ENCODE measurements at regions not wholly inside any gene's neighbourhood (a gene's known extent, or its start where the extent isn't known, plus 50 kb on each side); places are given as distances from the start of the nearest gene placed in this dataset.
A peak's percentile ranks its signal among the peaks of the same experiment; 100 is the strongest.

- Mint-ChIP-seq H3K27me3 (no peaks in the 10 kb centered on the region), H3K27ac (no peak overlapping the region), H3K9me3 (peaks cover 0 to 6% of the 10 kb centered on the region in 2 donors), H3K36me3 (no peaks in the 10 kb centered on the region), H3K4me1 (peaks cover 3 to 4% of the 10 kb centered on the region in 2 donors), H3K4me3 (no peak overlapping the region)
- no peak for DNase-seq
- ATAC-seq (replicated peaks) = no peak
Observed at GRCh38 chr14:58961045-58961731, 227.3 kb upstream of the DAAM1 start.

DNA sequence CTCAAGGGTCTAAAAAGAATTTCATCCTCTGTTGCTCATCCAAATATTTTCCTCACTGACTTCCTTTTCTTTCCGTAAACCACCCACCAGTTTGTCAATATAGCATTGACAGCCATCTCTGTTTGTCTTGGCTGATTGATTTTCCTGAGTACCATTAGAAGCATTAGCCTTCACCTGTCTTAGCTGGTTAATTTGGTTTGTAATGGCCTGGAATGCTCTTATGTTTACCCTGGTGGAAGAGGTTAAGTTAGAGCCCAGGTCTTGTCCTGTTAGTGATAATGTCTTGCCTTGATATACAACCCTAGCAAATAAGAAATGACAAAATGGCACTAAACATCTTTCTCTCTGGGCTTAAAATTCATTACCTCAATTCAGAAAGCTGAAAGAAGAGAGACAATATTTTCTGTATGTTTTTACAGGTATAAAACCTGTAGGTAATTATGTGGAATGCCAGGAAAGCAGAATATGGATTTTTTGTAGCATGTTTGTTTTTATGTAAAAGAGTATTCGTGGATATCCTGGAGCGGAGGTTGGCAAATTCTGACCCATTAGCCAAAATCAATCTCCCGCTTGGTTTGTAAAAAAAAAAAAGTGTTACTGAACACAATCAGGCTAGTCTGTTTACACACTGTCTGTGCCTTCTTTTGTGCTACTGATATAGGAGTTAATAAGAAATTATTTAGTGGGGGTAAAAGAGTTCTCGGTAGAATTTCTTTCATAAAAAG is 224.4 kb upstream of the DAAM1 start:
- H3K4me3 Mint-ChIP-seq = no peak overlapping the region
- H3K4me1 Mint-ChIP-seq = no peaks in the 10 kb centered on the region
- peaks cover 0 to 2% of the 10 kb centered on the region in 2 donors for H3K9me3 Mint-ChIP-seq
- DNase-seq = no peak
- H3K36me3 Mint-ChIP-seq = no peaks in the 10 kb centered on the region
- no peaks in the 10 kb centered on the region for H3K27me3 Mint-ChIP-seq
- no peak for ATAC-seq (replicated peaks)
- no peak overlapping the region for H3K27ac Mint-ChIP-seq

DNA sequence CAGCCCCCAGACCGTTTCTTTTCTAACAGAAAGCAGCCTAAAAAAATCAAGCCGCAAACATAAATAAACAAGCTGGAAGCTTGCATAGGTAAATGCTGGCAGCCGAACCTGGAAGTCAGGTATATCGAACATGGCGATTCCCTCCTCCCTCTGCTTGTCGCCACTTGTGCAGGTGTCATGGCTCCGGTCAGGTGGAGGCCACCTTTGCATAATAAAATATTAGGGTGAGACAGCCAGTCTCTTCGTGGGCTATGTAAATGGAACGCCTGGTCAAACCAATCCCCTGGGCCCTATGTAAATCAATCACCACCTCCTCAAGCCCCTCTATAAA is 223.9 kb upstream of the DAAM1 start:
- H3K27ac Mint-ChIP-seq = no peak overlapping the region
- ATAC-seq (replicated peaks) = no peak
- no peaks in the 10 kb centered on the region for H3K36me3 Mint-ChIP-seq
- H3K9me3 Mint-ChIP-seq = peaks cover 0 to 2% of the 10 kb centered on the region in 2 donors
- no peaks in the 10 kb centered on the region for H3K27me3 Mint-ChIP-seq
- H3K4me3 Mint-ChIP-seq = no peak overlapping the region
- no peaks in the 10 kb centered on the region for H3K4me1 Mint-ChIP-seq
- no peak for DNase-seq

GRCh38 chr14:58965601-58966000 is 222.9 kb upstream of the DAAM1 start:
- Mint-ChIP-seq H3K27ac (no peak overlapping the region), H3K27me3 (no peaks in the 10 kb centered on the region), H3K36me3 (no peaks in the 10 kb centered on the region), H3K4me3 (no peak overlapping the region), H3K9me3 (peaks cover 0 to 2% of the 10 kb centered on the region in 2 donors), H3K4me1 (no peaks in the 10 kb centered on the region)
- ATAC-seq (replicated peaks) (no peak), DNase-seq (no peak)

- peaks cover 0 to 2% of the 10 kb centered on the region in 2 donors for H3K9me3 Mint-ChIP-seq
- no peak for DNase-seq
- H3K4me3 Mint-ChIP-seq = no peak overlapping the region
- no peaks in the 10 kb centered on the region for H3K27me3 Mint-ChIP-seq
- ATAC-seq (replicated peaks) = no peak
- H3K4me1 Mint-ChIP-seq = no peaks in the 10 kb centered on the region
- H3K27ac Mint-ChIP-seq = no peak overlapping the region
- no peaks in the 10 kb centered on the region for H3K36me3 Mint-ChIP-seq
Observed at GRCh38 chr14:58966997-58967396, 221.5 kb upstream of the DAAM1 start.

- no peaks in the 10 kb centered on the region for H3K36me3 Mint-ChIP-seq
- H3K27ac Mint-ChIP-seq = no peak overlapping the region
- DNase-seq (no peak), ATAC-seq (replicated peaks) (no peak)
- peaks cover 0 to 2% of the 10 kb centered on the region in 2 donors for H3K9me3 Mint-ChIP-seq
- H3K4me3 Mint-ChIP-seq = no peak overlapping the region
- H3K4me1 Mint-ChIP-seq = no peaks in the 10 kb centered on the region
- H3K27me3 Mint-ChIP-seq = no peaks in the 10 kb centered on the region
Observed at GRCh38 chr14:58969951-58970751, 218.3 kb upstream of the DAAM1 start.

- H3K27ac Mint-ChIP-seq = no peak overlapping the region
- ATAC-seq (replicated peaks) (peak in 1 of 2 donors; percentile 45), DNase-seq (no peak)
- no peak overlapping the region for H3K4me3 Mint-ChIP-seq
- H3K36me3 Mint-ChIP-seq = no peaks in the 10 kb centered on the region
- H3K9me3 Mint-ChIP-seq = peaks cover 0 to 2% of the 10 kb centered on the region in 2 donors
- no peaks in the 10 kb centered on the region for H3K4me1 Mint-ChIP-seq
- peaks cover 0 to 4% of the 10 kb centered on the region in 2 donors for H3K27me3 Mint-ChIP-seq
Observed at GRCh38 chr14:58972233-58973017, 216.0 kb upstream of the DAAM1 start.

GRCh38 chr14:58977366-58977765 is 211.1 kb upstream of the DAAM1 start:
- no peak for ATAC-seq (replicated peaks)

DNA sequence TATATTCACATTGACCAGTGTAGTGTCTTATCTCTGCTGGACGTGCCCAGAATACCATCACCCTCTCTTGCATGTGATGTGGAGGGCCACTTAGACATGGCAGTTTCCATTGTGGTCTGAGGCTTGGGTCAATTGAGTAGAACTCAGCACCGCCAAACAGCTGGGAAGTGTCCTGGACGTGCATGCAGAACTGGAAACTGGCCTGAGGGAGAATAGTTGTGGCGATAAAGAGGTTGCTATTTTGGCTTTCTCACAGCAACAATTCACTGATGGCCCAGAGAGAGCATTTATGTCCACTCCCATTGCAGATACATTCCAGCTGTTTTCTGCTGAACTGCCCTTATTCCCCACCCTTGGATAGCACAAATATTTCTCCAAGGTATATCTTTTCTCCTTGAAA is 210.1 kb upstream of the DAAM1 start:
- Mint-ChIP-seq H3K4me1 (no peaks in the 10 kb centered on the region), H3K27ac (no peak overlapping the region), H3K9me3 (no peaks in the 10 kb centered on the region), H3K36me3 (no peaks in the 10 kb centered on the region), H3K27me3 (peaks cover 0 to 7% of the 10 kb centered on the region in 2 donors), H3K4me3 (no peak overlapping the region)
- DNase-seq (no peak), ATAC-seq (replicated peaks) (no peak)

More at GRCh38 chr14:58977366-58977765, 211.1 kb upstream of the DAAM1 start:
- Mint-ChIP-seq H3K4me3 (no peak overlapping the region), H3K9me3 (no peaks in the 10 kb centered on the region), H3K36me3 (no peaks in the 10 kb centered on the region), H3K27me3 (peaks cover 0 to 5% of the 10 kb centered on the region in 2 donors), H3K4me1 (no peaks in the 10 kb centered on the region), H3K27ac (no peak overlapping the region)
- no peak for DNase-seq

DNA sequence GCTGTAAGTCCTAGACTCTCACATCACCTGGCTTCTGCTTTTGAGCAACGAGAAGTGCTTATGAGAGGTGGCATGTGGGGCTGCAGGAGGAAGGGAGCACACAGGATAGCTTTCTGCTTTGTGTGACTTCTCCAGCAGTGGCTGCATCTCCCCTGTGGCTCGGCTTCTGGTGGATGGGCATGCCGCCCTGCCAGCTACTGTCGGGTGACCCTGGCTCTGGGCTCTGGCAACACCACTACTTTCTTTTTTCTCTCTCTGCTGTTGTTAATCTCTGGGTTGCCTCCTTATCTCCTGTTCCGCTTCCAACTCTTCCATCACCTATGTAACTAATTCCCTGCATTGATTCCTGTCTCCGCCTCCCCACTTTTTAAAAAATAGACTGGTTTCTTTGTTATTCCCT is 209.1 kb upstream of the DAAM1 start:
- H3K27me3 Mint-ChIP-seq = peaks cover 0 to 7% of the 10 kb centered on the region in 2 donors
- no peak overlapping the region for H3K27ac Mint-ChIP-seq
- H3K4me3 Mint-ChIP-seq = no peak overlapping the region
- no peaks in the 10 kb centered on the region for H3K4me1 Mint-ChIP-seq
- no peaks in the 10 kb centered on the region for H3K9me3 Mint-ChIP-seq
- DNase-seq = no peak
- H3K36me3 Mint-ChIP-seq = no peaks in the 10 kb centered on the region
- no peak for ATAC-seq (replicated peaks)

DNA sequence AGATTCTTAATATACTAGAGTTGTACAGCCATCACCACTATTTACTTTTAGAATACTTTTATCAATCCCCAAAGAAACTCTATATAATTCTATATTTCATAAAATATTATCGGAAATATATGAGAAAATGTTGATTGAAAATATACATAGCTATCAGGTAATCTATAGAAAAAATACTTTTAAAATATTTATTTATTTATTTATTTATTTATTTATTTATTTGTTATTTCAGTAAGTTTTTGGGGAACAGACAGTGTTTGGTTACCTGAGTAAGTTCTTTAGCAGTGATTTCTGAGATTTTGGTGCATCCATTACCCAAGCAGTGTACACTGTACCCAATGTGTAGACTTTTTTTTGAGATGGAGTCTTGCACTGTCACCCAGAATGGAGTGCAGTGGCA is 206.6 kb upstream of the DAAM1 start:
- Mint-ChIP-seq H3K9me3 (no peaks in the 10 kb centered on the region), H3K27ac (no peak overlapping the region), H3K4me1 (no peaks in the 10 kb centered on the region), H3K4me3 (no peak overlapping the region), H3K36me3 (no peaks in the 10 kb centered on the region), H3K27me3 (peaks cover 0 to 3% of the 10 kb centered on the region in 2 donors)
- ATAC-seq (replicated peaks) = no peak
- no peak for DNase-seq

GRCh38 chr14:58985786-58986185 is 202.7 kb upstream of the DAAM1 start:
- DNase-seq (no peak), ATAC-seq (replicated peaks) (no peak)
- Mint-ChIP-seq H3K4me1 (no peaks in the 10 kb centered on the region), H3K27ac (no peak overlapping the region), H3K4me3 (no peak overlapping the region), H3K27me3 (peaks cover 0 to 3% of the 10 kb centered on the region in 2 donors), H3K9me3 (peaks cover 5 to 8% of the 10 kb centered on the region in 2 donors), H3K36me3 (no peaks in the 10 kb centered on the region)

DNA sequence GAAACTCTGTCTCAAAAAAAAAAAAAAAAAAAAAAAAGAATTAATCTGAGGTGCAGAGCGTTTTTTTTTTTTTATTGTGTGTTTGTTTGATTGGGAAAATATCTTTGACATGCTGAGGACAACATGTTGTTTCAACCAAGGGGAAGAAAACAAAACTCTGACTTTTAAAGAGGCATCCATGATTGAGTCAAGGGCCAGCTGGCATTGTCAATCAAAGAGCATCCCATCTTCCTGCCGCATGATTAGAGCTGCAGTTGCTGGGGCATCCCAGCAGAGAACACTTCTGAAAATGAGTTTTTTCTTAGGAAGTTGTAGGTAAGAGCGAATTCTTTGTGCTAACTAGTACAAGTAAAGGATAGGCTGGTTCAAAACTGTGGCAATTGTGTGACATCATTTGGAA is 200.9 kb upstream of the DAAM1 start:
- Mint-ChIP-seq H3K4me3 (no peak overlapping the region), H3K9me3 (peaks cover 7 to 8% of the 10 kb centered on the region in 2 donors), H3K27me3 (no peaks in the 10 kb centered on the region), H3K36me3 (no peaks in the 10 kb centered on the region), H3K27ac (no peak overlapping the region), H3K4me1 (no peaks in the 10 kb centered on the region)
- ATAC-seq (replicated peaks) = no peak
- no peak for DNase-seq

GRCh38 chr14:58992935-58993334 is 195.5 kb upstream of the DAAM1 start:
- H3K27me3 Mint-ChIP-seq = no peaks in the 10 kb centered on the region
- no peak overlapping the region for H3K4me3 Mint-ChIP-seq
- ATAC-seq (replicated peaks) = no peak
- DNase-seq = no peak
- H3K36me3 Mint-ChIP-seq = no peaks in the 10 kb centered on the region
- H3K4me1 Mint-ChIP-seq = no peaks in the 10 kb centered on the region
- no peak overlapping the region for H3K27ac Mint-ChIP-seq
- H3K9me3 Mint-ChIP-seq = peaks cover 12 to 13% of the 10 kb centered on the region in 2 donors
